Right kidney (tissue), 1 donor: ENCODE measurements at regions not wholly inside any gene's neighbourhood (a gene's known extent, or its start where the extent isn't known, plus 50 kb on each side); places are given as distances from the start of the nearest gene placed in this dataset.
A peak's percentile ranks its signal among the peaks of the same experiment; 100 is the strongest.
"Not testable (repeated sequence)": the region's sequence is repeated elsewhere in the genome, so short reads cannot be mapped to it uniquely, and the experiment has no call there.

Experiments used
- DNase-seq: peaks from one replicate; pipeline ENCODE4 v3.0.0-alpha.2; 2016

GRCh38 chr12:69131077-69131476 lies 108.3 kb upstream of the CPSF6 start:
- DNase-seq, result no peak

- DNase-seq, result no peak
These were observed 102.3 kb upstream of the CPSF6 start for GRCh38 chr12:69136931-69137613.

GRCh38 chr12:69141074-69141473 lies 98.3 kb upstream of the CPSF6 start:
- DNase-seq, result no peak

- no peak for DNase-seq
These were observed 90.1 kb upstream of the CPSF6 start for GRCh38 chr12:69149270-69149669.

GRCh38 chr12:69150083-69150795 lies 89.1 kb upstream of the CPSF6 start:
- DNase-seq, result no peak

GRCh38 chr12:69150796-69151127 lies 88.6 kb upstream of the CPSF6 start:
- DNase-seq, result no peak

- no peak for DNase-seq
These were observed 88.1 kb upstream of the CPSF6 start for GRCh38 chr12:69151254-69151764.

- peak; percentile 30 for DNase-seq
These were observed 84.6 kb upstream of the CPSF6 start for GRCh38 chr12:69154585-69155363.

- DNase-seq, result peak; percentile 63
These were observed 82.2 kb upstream of the CPSF6 start for GRCh38 chr12:69157023-69157655.

- no peak for DNase-seq
These were observed 77.5 kb upstream of the CPSF6 start for GRCh38 chr12:69161829-69162228.

- DNase-seq, result no peak
These were observed 75.5 kb upstream of the CPSF6 start for GRCh38 chr12:69163681-69164362.

GRCh38 chr12:69167648-69168165 lies 71.7 kb upstream of the CPSF6 start:
- DNase-seq, result no peak

- DNase-seq, result no peak
These were observed 71.0 kb upstream of the CPSF6 start for GRCh38 chr12:69168363-69168762.

GRCh38 chr12:69168828-69169227 lies 70.5 kb upstream of the CPSF6 start:
- DNase-seq, result no peak

GRCh38 chr12:69170293-69170692 lies 69.1 kb upstream of the CPSF6 start:
- DNase-seq, result no peak

GRCh38 chr12:69171881-69172280 lies 67.5 kb upstream of the CPSF6 start:
- no peak for DNase-seq

- no peak for DNase-seq
These were observed 66.9 kb upstream of the CPSF6 start for GRCh38 chr12:69172491-69172890.

- no peak for DNase-seq
These were observed 66.0 kb upstream of the CPSF6 start for GRCh38 chr12:69173368-69173767.

- DNase-seq, result no peak
These were observed 59.6 kb upstream of the CPSF6 start for GRCh38 chr12:69179786-69180185.

GRCh38 chr12:69187572-69187971 lies 51.8 kb upstream of the CPSF6 start:
- DNase-seq, result not testable (repeated sequence)

- no peak for DNase-seq
These were observed 49.9 kb upstream of the CPSF6 start for GRCh38 chr12:69189378-69189978.
